Neural cell (in vitro differentiated cells): ENCODE measurements at regions not wholly inside any gene's neighbourhood (a gene's known extent, or its start where the extent isn't known, plus 50 kb on each side); places are given as distances from the start of the nearest gene placed in this dataset.
"Not testable (repeated sequence)": the region's sequence is repeated elsewhere in the genome, so short reads cannot be mapped to it uniquely, and the experiment has no call there.

Experiments used
- H2AFZ ChIP-seq: fragments of 200-600, 300-800 bp; sonication (generic), shearing (Covaris generic); 2 replicates; pipeline ENCODE4 v1.6.0; 2014; ENCODE audit warnings: low read depth, mild to moderate bottlenecking, antibody characterized with exemption, low read length, moderate library complexity
- H3F3A ChIP-seq: fragments of 200-600 bp; shearing (Covaris generic); 2 replicates; pipeline ENCODE4 v1.6.1; 2016; ENCODE audit warnings: mild to moderate bottlenecking, moderate library complexity, mixed read lengths, antibody characterized with exemption, low read length; ENCODE audit not compliant: insufficient read depth, poor library complexity, severe bottlenecking
- H3K27ac ChIP-seq: fragments of 200-600, 300-800 bp; sonication (generic), shearing (Covaris generic); 2 replicates; pipeline ENCODE4 v1.5.1; 2014; ENCODE audit warnings: mild to moderate bottlenecking, low read length, moderate library complexity
- H3K27me3 ChIP-seq: fragments of 300-800, 200-600 bp; sonication (generic), shearing (Covaris generic); 2 replicates; pipeline ENCODE4 v1.6.0; 2014; ENCODE audit warnings: mild to moderate bottlenecking, low read depth, low read length, moderate library complexity; ENCODE audit not compliant: insufficient read depth
- H3K36me3 ChIP-seq: fragments of 300-800, 200-600 bp; sonication (generic), shearing (Covaris generic); 2 replicates; pipeline ENCODE4 v1.5.1; 2014; ENCODE audit warnings: mild to moderate bottlenecking, antibody characterized with exemption, low read length, moderate library complexity; ENCODE audit not compliant: insufficient read depth
- H3K4me2 ChIP-seq: fragments of 300-800, 200-600 bp; sonication (generic), shearing (Covaris generic); 2 replicates; pipeline ENCODE4 v1.6.0; 2014; ENCODE audit warnings: mild to moderate bottlenecking, low read length
- H3K4me3 ChIP-seq: fragments of 300-800, 200-600 bp; sonication (generic), shearing (Covaris generic); 2 replicates; pipeline ENCODE4 v1.5.1; 2014; ENCODE audit warnings: mild to moderate bottlenecking, low read length, moderate library complexity
- H3K79me2 ChIP-seq: fragments of 200-600 bp; shearing (Covaris generic); replicated peaks from 2 replicates; pipeline ENCODE4 v1.6.0; 2014; ENCODE audit warnings: mild to moderate bottlenecking, low read length, moderate library complexity; ENCODE audit not compliant: insufficient read depth
- H3K9ac ChIP-seq: fragments of 300-800, 200-600 bp; sonication (generic), shearing (Covaris generic); 2 replicates; pipeline ENCODE4 v1.6.1; 2016; ENCODE audit warnings: mild to moderate bottlenecking, low read length, mixed read lengths
- H3K9me2 ChIP-seq: fragments of 200-600 bp; shearing (Covaris generic); 2 replicates; pipeline ENCODE4 v1.6.1; 2016; ENCODE audit warnings: mild to moderate bottlenecking, low read length, mixed read lengths; ENCODE audit not compliant: insufficient read depth
- H3K9me3 ChIP-seq: fragments of 200-600, 300-800 bp; sonication (generic), shearing (Covaris generic); 2 replicates; pipeline ENCODE4 v1.6.1; 2016; ENCODE audit warnings: mild to moderate bottlenecking, mixed run types, low read length, moderate library complexity, mixed read lengths
- H4K20me1 ChIP-seq: fragments of 200-600 bp; shearing (Covaris generic); 2 replicates; pipeline ENCODE4 v1.6.1; 2016; ENCODE audit warnings: mild to moderate bottlenecking, mixed run types; ENCODE audit not compliant: insufficient read depth
- CTCF ChIP-seq: fragments of 450-650 bp; IDR thresholded peaks from 2 replicates; pipeline ENCODE4 v1.5.1; 2014; ENCODE audit warnings: antibody characterized with exemption, mild to moderate bottlenecking, moderate library complexity; ENCODE audit not compliant: poor library complexity, severe bottlenecking
- EP300 ChIP-seq: fragments of 450-650 bp; conservative IDR thresholded peaks from 2 replicates; pipeline ENCODE4 v1.6.1; 2014; ENCODE audit warnings: antibody characterized with exemption, mild to moderate bottlenecking, moderate library complexity; ENCODE audit not compliant: poor library complexity, severe bottlenecking
- EZH2 ChIP-seq: fragments of 200-600, 300-800 bp; shearing (Covaris generic), sonication (generic); IDR thresholded peaks from 2 replicates; pipeline ENCODE4 v1.6.1; 2014; ENCODE audit warnings: antibody characterized with exemption, low read length, borderline replicate concordance, mild to moderate bottlenecking; ENCODE audit not compliant: insufficient read depth, poor library complexity, severe bottlenecking
- MXI1 ChIP-seq: fragments of 450-650 bp; conservative IDR thresholded peaks from 2 replicates; pipeline ENCODE4 v1.6.1; 2014; ENCODE audit warnings: antibody characterized with exemption, mild to moderate bottlenecking; ENCODE audit not compliant: poor library complexity, severe bottlenecking
- POLR2AphosphoS5 ChIP-seq: IDR thresholded peaks from 2 replicates; pipeline ENCODE4 v1.6.1; 2012
- RAD21 ChIP-seq: fragments of 450-650 bp; conservative IDR thresholded peaks from 2 replicates; pipeline ENCODE4 v1.6.1; 2014; ENCODE audit warnings: antibody characterized with exemption, mild to moderate bottlenecking, moderate library complexity
- REST ChIP-seq: IDR thresholded peaks from 2 replicates; pipeline ENCODE4 v1.6.1; 2012; ENCODE audit warnings: borderline replicate concordance
- SMC3 ChIP-seq: fragments of 450-650 bp; conservative IDR thresholded peaks from 2 replicates; pipeline ENCODE4 v1.6.1; 2014; ENCODE audit warnings: antibody characterized with exemption, mild to moderate bottlenecking, moderate library complexity; ENCODE audit not compliant: poor library complexity
- TAF1 ChIP-seq: IDR thresholded peaks from 2 replicates; pipeline ENCODE4 v1.6.1; 2012; ENCODE audit warnings: low read depth

GRCh38 chr22:22327723-22328122 is 83.1 kb downstream of the VPREB1 start:
- Histone ChIP-seq H3K9me2 (no peaks in the 10 kb centered on the region), H3K4me3 (no peak overlapping the region), H2AFZ (no peak overlapping the region), H3K27me3 (no peaks in the 10 kb centered on the region), H3K79me2 (no peaks in the 10 kb centered on the region), H4K20me1 (no peaks in the 10 kb centered on the region), H3K27ac (no peak overlapping the region), H3K9me3 (no peaks in the 10 kb centered on the region), H3K4me2 (no peak overlapping the region), H3K36me3 (no peaks in the 10 kb centered on the region), H3K9ac (no peak overlapping the region), H3F3A (no peaks in the 10 kb centered on the region)
- TF ChIP-seq REST, result no peak
- no peak for TF ChIP-seq TAF1
- no peak for TF ChIP-seq RAD21
- TF ChIP-seq MXI1, result no peak
- TF ChIP-seq SMC3, result no peak
- no peak for TF ChIP-seq EZH2
- no peak for TF ChIP-seq CTCF
- no peak for TF ChIP-seq EP300
- TF ChIP-seq POLR2AphosphoS5, result no peak

GRCh38 chr22:22329792-22330191 is 85.2 kb downstream of the VPREB1 start:
- H3K27ac ChIP-seq, result no peak overlapping the region
- H2AFZ ChIP-seq, result no peak overlapping the region
- no peaks in the 10 kb centered on the region for H3K79me2 ChIP-seq
- H3K4me3 ChIP-seq, result no peak overlapping the region
- H3K27me3 ChIP-seq, result no peaks in the 10 kb centered on the region
- H3K9ac ChIP-seq, result no peak overlapping the region
- H3F3A ChIP-seq, result no peaks in the 10 kb centered on the region
- no peak overlapping the region for H3K4me2 ChIP-seq
- no peaks in the 10 kb centered on the region for H4K20me1 ChIP-seq
- TF ChIP-seq RAD21 (no peak), SMC3 (no peak), TAF1 (no peak), EP300 (no peak), CTCF (no peak), POLR2AphosphoS5 (no peak), EZH2 (no peak), MXI1 (no peak), REST (no peak)
- H3K9me2 ChIP-seq, result no peaks in the 10 kb centered on the region
- no peaks in the 10 kb centered on the region for H3K36me3 ChIP-seq
- no peaks in the 10 kb centered on the region for H3K9me3 ChIP-seq

GRCh38 chr22:22335640-22336039 is 91.1 kb downstream of the VPREB1 start:
- not testable (repeated sequence) for H3K79me2 ChIP-seq, H3F3A ChIP-seq, H3K9ac ChIP-seq, H3K4me2 ChIP-seq, H4K20me1 ChIP-seq, H3K36me3 ChIP-seq, H3K9me2 ChIP-seq, H2AFZ ChIP-seq, H3K27ac ChIP-seq, H3K9me3 ChIP-seq, H3K4me3 ChIP-seq
- H3K27me3 ChIP-seq, result peaks cover 11% of the 10 kb centered on the region
